ENCODE measurements at regions not wholly inside any gene's neighbourhood (a gene's known extent, or its start where the extent isn't known, plus 50 kb on each side); places are given as distances from the start of the nearest gene placed in this dataset.

- Histone ChIP-seq H3K9ac (ENCODE audit: low read depth, low read length, poor library complexity, severe bottlenecking) (no peak overlapping the region), H3K4me1 (ENCODE audit: insufficient read depth, low read length, poor library complexity, severe bottlenecking) (peaks cover 35% of the 10 kb centered on the region), H3K9me2 (replicated peaks; ENCODE audit: low read depth, low read length) (no peaks in the 10 kb centered on the region), H3K27me3 (ENCODE audit: insufficient read depth, low read length, poor library complexity, severe bottlenecking) (no peaks in the 10 kb centered on the region), H3K79me2 (ENCODE audit: insufficient read depth, low read length) (no peaks in the 10 kb centered on the region), H2AFZ (ENCODE audit: low read length) (no peak overlapping the region), H3K36me3 (ENCODE audit: insufficient read depth, low read length) (no peaks in the 10 kb centered on the region), H3K9me3 (ENCODE audit: insufficient read depth, low read depth, low read length) (no peaks in the 10 kb centered on the region), H4K20me1 (ENCODE audit: insufficient read depth, low read length, poor library complexity, severe bottlenecking) (no peaks in the 10 kb centered on the region), H3K4me3 (ENCODE audit: low read length, poor library complexity, severe bottlenecking) (no peak overlapping the region), H3K4me2 (ENCODE audit: low read depth, low read length, poor library complexity, severe bottlenecking) (no peak overlapping the region), H3F3A (ENCODE audit: low read depth) (no peaks in the 10 kb centered on the region)
- TF ChIP-seq CTCF (conservative IDR thresholded peaks at IDR 0.05; ENCODE audit: low read length) (no peak), EZH2phosphoT487 (IDR thresholded peaks at IDR 0.05; ENCODE audit: borderline replicate concordance) (no peak)
Observed at GRCh38 chr3:44132061-44132460, 109.6 kb upstream of the TOPAZ1 start.

- Histone ChIP-seq H3K9me3 (ENCODE audit: insufficient read depth, low read depth, low read length) (no peaks in the 10 kb centered on the region), H3K27me3 (ENCODE audit: insufficient read depth, low read length, poor library complexity, severe bottlenecking) (no peaks in the 10 kb centered on the region), H3K4me1 (ENCODE audit: insufficient read depth, low read length, poor library complexity, severe bottlenecking) (peaks cover 35% of the 10 kb centered on the region), H3K79me2 (ENCODE audit: insufficient read depth, low read length) (no peaks in the 10 kb centered on the region), H2AFZ (ENCODE audit: low read length) (no peak overlapping the region), H3K36me3 (ENCODE audit: insufficient read depth, low read length) (no peaks in the 10 kb centered on the region), H3K9me2 (replicated peaks; ENCODE audit: low read depth, low read length) (no peaks in the 10 kb centered on the region), H4K20me1 (ENCODE audit: insufficient read depth, low read length, poor library complexity, severe bottlenecking) (no peaks in the 10 kb centered on the region), H3K4me2 (ENCODE audit: low read depth, low read length, poor library complexity, severe bottlenecking) (no peak overlapping the region), H3F3A (ENCODE audit: low read depth) (no peaks in the 10 kb centered on the region), H3K4me3 (ENCODE audit: low read length, poor library complexity, severe bottlenecking) (no peak overlapping the region), H3K9ac (ENCODE audit: low read depth, low read length, poor library complexity, severe bottlenecking) (no peak overlapping the region)
- TF ChIP-seq EZH2phosphoT487 (IDR thresholded peaks at IDR 0.05; ENCODE audit: borderline replicate concordance): no peak
- TF ChIP-seq CTCF (conservative IDR thresholded peaks at IDR 0.05; ENCODE audit: low read length): no peak
Observed at GRCh38 chr3:44132593-44132992, 109.1 kb upstream of the TOPAZ1 start.

- Histone ChIP-seq H3K4me1 (ENCODE audit: insufficient read depth, low read length, poor library complexity, severe bottlenecking) (peaks cover 3% of the 10 kb centered on the region), H3K9me3 (ENCODE audit: insufficient read depth, low read depth, low read length) (no peaks in the 10 kb centered on the region), H3K4me3 (ENCODE audit: low read length, poor library complexity, severe bottlenecking) (no peak overlapping the region), H3K4me2 (ENCODE audit: low read depth, low read length, poor library complexity, severe bottlenecking) (no peak overlapping the region), H3K36me3 (ENCODE audit: insufficient read depth, low read length) (no peaks in the 10 kb centered on the region), H3K9ac (ENCODE audit: low read depth, low read length, poor library complexity, severe bottlenecking) (no peak overlapping the region), H2AFZ (ENCODE audit: low read length) (no peak overlapping the region), H3K9me2 (replicated peaks; ENCODE audit: low read depth, low read length) (no peaks in the 10 kb centered on the region), H3F3A (ENCODE audit: low read depth) (no peaks in the 10 kb centered on the region), H4K20me1 (ENCODE audit: insufficient read depth, low read length, poor library complexity, severe bottlenecking) (no peaks in the 10 kb centered on the region), H3K79me2 (ENCODE audit: insufficient read depth, low read length) (no peaks in the 10 kb centered on the region), H3K27me3 (ENCODE audit: insufficient read depth, low read length, poor library complexity, severe bottlenecking) (no peaks in the 10 kb centered on the region)
- TF ChIP-seq CTCF (conservative IDR thresholded peaks at IDR 0.05; ENCODE audit: low read length) (no peak), EZH2phosphoT487 (IDR thresholded peaks at IDR 0.05; ENCODE audit: borderline replicate concordance) (no peak)
Observed at GRCh38 chr3:44136421-44136820, 105.3 kb upstream of the TOPAZ1 start.

Measured in Loucy (cell line).